Sigmoid colon (tissue), 6 donors: ENCODE measurements at regions not wholly inside any gene's neighbourhood (a gene's known extent, or its start where the extent isn't known, plus 50 kb on each side); places are given as distances from the start of the nearest gene placed in this dataset.

ENCODE experiments used
- DNase-seq: peaks from one replicate; pipeline ENCODE4 v3.0.0-alpha.2; 2019
- H3K27ac ChIP-seq, 4 donors: fragments of 200-600 bp; sonication (generic); one replicate each; pipeline ENCODE4 v1.5.1; 2016 to 2019; ENCODE audit warnings: mild to moderate bottlenecking in 1 of 4
- H3K27me3 ChIP-seq, 3 donors: fragments of 200-600 bp; sonication (generic); one replicate each; pipeline ENCODE4 v1.5.1; 2019; ENCODE audit warnings: mild to moderate bottlenecking in 1 of 3
- H3K36me3 ChIP-seq, 4 donors: fragments of 200-600 bp; sonication (generic); one replicate each; pipeline ENCODE4 v1.5.1; 2016 to 2019
- H3K4me1 ChIP-seq, 4 donors: fragments of 200-600 bp; sonication (generic); one replicate each; pipeline ENCODE4 v1.5.1; 2017 to 2019
- H3K4me3 ChIP-seq, 4 donors: fragments of 200-600 bp; sonication (generic); one replicate each; pipeline ENCODE4 v1.5.1; 2017 to 2019; ENCODE audit warnings: mild to moderate bottlenecking in 2 of 4, moderate library complexity in 1 of 4
- H3K9me3 ChIP-seq, 4 donors: fragments of 200-600 bp in 3 of 4; sonication (generic) in 3 of 4; one replicate each; pipeline versions ENCODE4 v1.5.1 to v1.6.1; 2013 to 2019
- CTCF ChIP-seq, 4 experiments: fragments of 450-650 bp in 3 of 4; fragments of 200-600 bp in 1 of 4; IDR thresholded peaks; one replicate each; pipeline ENCODE4 v1.5.1; 2016 to 2019; ENCODE audit warnings: antibody characterized with exemption in 4 of 4, mild to moderate bottlenecking in 3 of 4, moderate library complexity in 2 of 4
- EP300 ChIP-seq, 4 donors: sonication (generic); formaldehyde crosslinking; IDR thresholded peaks; one replicate each; pipeline ENCODE4 v1.6.1; 2017; ENCODE audit warnings: antibody characterized with exemption in 4 of 4
- POLR2A ChIP-seq, 2 donors: fragments of 450-650 bp; IDR thresholded peaks; one replicate each; pipeline ENCODE4 v1.6.1; 2016; ENCODE audit warnings: antibody characterized with exemption in 2 of 2, mild to moderate bottlenecking in 2 of 2, moderate library complexity in 2 of 2
- POLR2AphosphoS5 ChIP-seq, 4 donors: sonication (generic); formaldehyde crosslinking; IDR thresholded peaks; one replicate each; pipeline ENCODE4 v1.6.1; 2017; ENCODE audit warnings: antibody characterized with exemption in 4 of 4
- WGBS, 2 donors: extraction: QIAGEN DNeasy Blood & Tissue Kit; methylation state at CpG; one replicate each; pipeline ENCODE4 v1.1.7; 2013; 5-methylcytosine and 5-hydroxymethylcytosine counted together
- intact Hi-C: fragments of 100-400 bp; cut with DNase I; formaldehyde crosslinking; loops from one replicate; pipeline ENCODE4 v1.15.1; 2023
- donor health status: healthy with polysubstance abuse.
- donor health status: healthy.

GRCh38 chr2:13227578-13227977 is 510.8 kb downstream of the TRIB2 start:
- no peak overlapping the region for H3K4me3 ChIP-seq
- 58 to 66% methylated on average over 5 of the region's 5 CpGs for WGBS, 2 donors
- DNase-seq, result no peak
- H3K36me3 ChIP-seq, result no peaks in the 10 kb centered on the region
- no peak overlapping the region for H3K27ac ChIP-seq
- H3K27me3 ChIP-seq, result no peaks in the 10 kb centered on the region
- H3K9me3 ChIP-seq, result no peaks in the 10 kb centered on the region
- TF ChIP-seq POLR2A (IDR thresholded peaks at IDR 0.05) (no peak), EP300 (IDR thresholded peaks at IDR 0.05) (no peak), POLR2AphosphoS5 (IDR thresholded peaks at IDR 0.05) (no peak), CTCF (IDR thresholded peaks at IDR 0.05) (no peak)
- no peaks in the 10 kb centered on the region for H3K4me1 ChIP-seq
- intact Hi-C loops, result no loop called here

- TF ChIP-seq CTCF (IDR thresholded peaks at IDR 0.05), result no peak
- TF ChIP-seq EP300 (IDR thresholded peaks at IDR 0.05), result no peak
- no peak for TF ChIP-seq POLR2A (IDR thresholded peaks at IDR 0.05)
- no peak for TF ChIP-seq POLR2AphosphoS5 (IDR thresholded peaks at IDR 0.05)
- Histone ChIP-seq H3K27ac (no peak overlapping the region), H3K4me1 (no peaks in the 10 kb centered on the region), H3K4me3 (no peak overlapping the region), H3K36me3 (no peaks in the 10 kb centered on the region), H3K27me3 (no peaks in the 10 kb centered on the region), H3K9me3 (no peaks in the 10 kb centered on the region)
- 79 to 86% methylated on average over 1 of the region's 1 CpG for WGBS, 2 donors
- DNase-seq, result no peak
- intact Hi-C loops, result no loop called here
Observed at GRCh38 chr2:13230221-13230620, 513.5 kb downstream of the TRIB2 start.

GRCh38 chr2:13240061-13240460 is 523.3 kb downstream of the TRIB2 start:
- Histone ChIP-seq H3K4me3 (no peak overlapping the region), H3K27me3 (no peaks in the 10 kb centered on the region), H3K27ac (no peak overlapping the region), H3K36me3 (no peaks in the 10 kb centered on the region), H3K4me1 (no peaks in the 10 kb centered on the region), H3K9me3 (no peaks in the 10 kb centered on the region)
- TF ChIP-seq POLR2A (IDR thresholded peaks at IDR 0.05) (no peak), POLR2AphosphoS5 (IDR thresholded peaks at IDR 0.05) (no peak), EP300 (IDR thresholded peaks at IDR 0.05) (no peak), CTCF (IDR thresholded peaks at IDR 0.05) (no peak)
- no peak for DNase-seq
- intact Hi-C loops, result no loop called here

GRCh38 chr2:13240789-13241487 is 524.2 kb downstream of the TRIB2 start:
- H3K4me1 ChIP-seq, result no peaks in the 10 kb centered on the region
- WGBS, 2 donors, result 84 to 87% methylated on average over 11 of the region's 11 CpGs
- no peaks in the 10 kb centered on the region for H3K9me3 ChIP-seq
- H3K36me3 ChIP-seq, result no peaks in the 10 kb centered on the region
- H3K27ac ChIP-seq, result no peak overlapping the region
- no peak for TF ChIP-seq EP300 (IDR thresholded peaks at IDR 0.05)
- TF ChIP-seq POLR2A (IDR thresholded peaks at IDR 0.05), result no peak
- no peak for TF ChIP-seq POLR2AphosphoS5 (IDR thresholded peaks at IDR 0.05)
- TF ChIP-seq CTCF (IDR thresholded peaks at IDR 0.05), result no peak
- DNase-seq, result no peak
- H3K4me3 ChIP-seq, result no peak overlapping the region
- H3K27me3 ChIP-seq, result no peaks in the 10 kb centered on the region
- intact Hi-C loops, result no loop called here

GRCh38 chr2:13252615-13253014 is 535.9 kb downstream of the TRIB2 start:
- H3K36me3 ChIP-seq, result no peaks in the 10 kb centered on the region
- no peaks in the 10 kb centered on the region for H3K4me1 ChIP-seq
- TF ChIP-seq POLR2A (IDR thresholded peaks at IDR 0.05) (no peak), CTCF (IDR thresholded peaks at IDR 0.05) (no peak), EP300 (IDR thresholded peaks at IDR 0.05) (no peak), POLR2AphosphoS5 (IDR thresholded peaks at IDR 0.05) (no peak)
- H3K4me3 ChIP-seq, result no peak overlapping the region
- intact Hi-C loops, result no loop called here
- H3K9me3 ChIP-seq, result no peaks in the 10 kb centered on the region
- no peak overlapping the region for H3K27ac ChIP-seq
- DNase-seq, result no peak
- 62 to 72% methylated on average over 4 of the region's 4 CpGs for WGBS, 2 donors
- H3K27me3 ChIP-seq, result no peaks in the 10 kb centered on the region
